ENCODE measurements at regions not wholly inside any gene's neighbourhood (a gene's known extent, or its start where the extent isn't known, plus 50 kb on each side); places are given as distances from the start of the nearest gene placed in this dataset.

DNA sequence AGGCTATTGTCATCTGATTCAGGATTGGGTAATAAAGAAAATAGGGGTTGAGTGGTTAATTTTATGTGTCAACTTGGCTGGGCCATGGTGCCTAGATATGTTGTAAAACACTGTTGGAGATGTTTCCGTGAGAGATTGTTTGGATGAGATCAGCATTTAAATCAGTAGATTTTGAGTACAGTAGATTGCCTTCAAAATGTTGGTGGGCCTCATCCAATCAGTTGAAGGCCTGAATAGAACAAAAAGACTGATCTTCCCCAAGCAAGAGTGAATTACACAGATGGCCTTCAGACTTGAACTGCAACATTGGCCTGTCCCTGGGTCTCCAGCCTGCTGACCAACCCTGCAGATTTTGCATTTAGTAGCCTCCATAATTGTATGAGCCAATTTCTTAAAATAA, 401.3 kb upstream of the KIF2A start:
- TF ChIP-seq POLR2AphosphoS5 (IDR thresholded peaks at IDR 0.05; ENCODE audit: low read depth, low read length) = no peak
- TF ChIP-seq TAF1 (IDR thresholded peaks at IDR 0.05; ENCODE audit: borderline replicate concordance, insufficient read depth, low read length) = no peak
- TF ChIP-seq REST (IDR thresholded peaks at IDR 0.05; ENCODE audit: insufficient read depth in 1 of 2, low read depth in 2 of 2, low read length in 2 of 2) = no peak
- TF ChIP-seq SIN3A (IDR thresholded peaks at IDR 0.05; ENCODE audit: borderline replicate concordance, insufficient read depth, low read length) = no peak
- TF ChIP-seq FOXP2 (optimal IDR thresholded peaks at IDR 0.05; ENCODE audit: borderline replicate concordance, extremely low read depth, extremely low read length, insufficient read depth) = no peak

Measured in PFSK-1 (cell line).